Fibroblast of lung (primary cell): ENCODE measurements at regions not wholly inside any gene's neighbourhood (a gene's known extent, or its start where the extent isn't known, plus 50 kb on each side); places are given as distances from the start of the nearest gene placed in this dataset.
"Not testable (repeated sequence)": the region's sequence is repeated elsewhere in the genome, so short reads cannot be mapped to it uniquely, and the experiment has no call there.

Experiments
- DNase-seq, 2 donors: peaks; one replicate each; pipeline versions ENCODE4 v3.0.0 to v3.0.0-alpha.2; 2010; ENCODE audit warnings: low read depth in 2 of 2
- H2AFZ ChIP-seq: 2 replicates; pipeline ENCODE4 v1.5.1; 2012; ENCODE audit warnings: low read length, control low read depth, inconsistent platforms
- H3K27ac ChIP-seq: 2 replicates; pipeline ENCODE4 v1.5.1; 2011; ENCODE audit warnings: low read length, control low read depth; ENCODE audit not compliant: insufficient read depth
- H3K27me3 ChIP-seq: 2 replicates; pipeline ENCODE4 v1.5.1; 2011; ENCODE audit warnings: mild to moderate bottlenecking, low read length; ENCODE audit not compliant: control insufficient read depth, insufficient read depth
- H3K36me3 ChIP-seq: 2 replicates; pipeline ENCODE4 v1.5.1; 2011; ENCODE audit warnings: low read length; ENCODE audit not compliant: control insufficient read depth, insufficient read depth
- H3K4me1 ChIP-seq: 2 replicates; pipeline ENCODE4 v1.5.1; 2011; ENCODE audit warnings: low read length; ENCODE audit not compliant: control insufficient read depth, insufficient read depth; ENCODE audit errors: extremely low read depth
- H3K4me2 ChIP-seq: 2 replicates; pipeline ENCODE4 v1.5.1; 2011; ENCODE audit warnings: low read length, control low read depth; ENCODE audit not compliant: insufficient read depth; ENCODE audit errors: extremely low read depth
- H3K4me3 ChIP-seq, 4 experiments: fragments of 200-600 bp in 1 of 4; sonication (generic) in 1 of 4; replicated peaks in 1 of 4; 2 replicates each; pipeline ENCODE4 v1.5.1; 2011 to 2016; ENCODE audit warnings: low read length in 4 of 4, low read depth in 3 of 4, mild to moderate bottlenecking in 3 of 4, control low read depth in 2 of 4, inconsistent platforms in 1 of 4, mixed read lengths in 1 of 4; ENCODE audit not compliant: insufficient read depth in 1 of 4; ENCODE audit errors: control extremely low read depth in 1 of 4
- H3K79me2 ChIP-seq: 2 replicates; pipeline ENCODE4 v1.5.1; 2012; ENCODE audit warnings: mild to moderate bottlenecking, low read length, inconsistent platforms; ENCODE audit not compliant: control insufficient read depth, insufficient read depth
- H3K9ac ChIP-seq: 2 replicates; pipeline ENCODE4 v1.5.1; 2011; ENCODE audit warnings: mild to moderate bottlenecking, low read length, control low read depth; ENCODE audit not compliant: insufficient read depth
- H3K9me3 ChIP-seq: 2 replicates; pipeline ENCODE4 v1.5.1; 2012; ENCODE audit warnings: low read depth, low read length; ENCODE audit not compliant: control insufficient read depth, insufficient read depth
- H4K20me1 ChIP-seq: 2 replicates; pipeline ENCODE4 v1.5.1; 2011; ENCODE audit warnings: low read length; ENCODE audit not compliant: control insufficient read depth, insufficient read depth; ENCODE audit errors: extremely low read depth
- EZH2 ChIP-seq: IDR thresholded peaks from 2 replicates; pipeline ENCODE4 v1.5.1; 2012; ENCODE audit warnings: low read length, control low read depth, mild to moderate bottlenecking; ENCODE audit errors: missing control alignments
- TF ChIP-seq, protein P1 (sequence below), 2 donors: IDR thresholded peaks in 1 of 2; conservative IDR thresholded peaks in 1 of 2; 1 replicate in 1 of 2; 2 replicates in 1 of 2; pipeline ENCODE4 v1.5.1; 2011 to 2012; ENCODE audit warnings: low read length in 2 of 2, control low read depth in 1 of 2, inconsistent platforms in 1 of 2, low read depth in 1 of 2, mild to moderate bottlenecking in 1 of 2

DNA sequence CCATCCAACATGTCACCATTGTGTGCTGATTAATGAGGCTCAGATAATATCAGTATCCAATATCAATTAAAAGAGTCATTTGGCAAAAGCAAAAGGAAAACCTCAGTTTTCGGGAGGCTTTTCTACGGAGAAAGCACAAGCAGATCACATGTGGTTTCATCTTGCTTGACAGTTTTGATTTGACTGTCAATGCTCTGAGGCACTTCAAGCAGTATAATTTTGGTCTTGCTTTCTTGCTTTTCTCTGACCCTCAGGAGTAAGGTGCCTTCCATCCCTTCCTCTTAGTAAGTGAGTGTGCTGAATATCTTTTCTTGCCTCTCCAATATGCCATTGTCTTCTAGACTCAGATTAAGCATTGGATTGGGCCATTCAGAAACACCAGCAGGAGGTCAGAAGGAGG, 115.5 kb upstream of the CALCR start:
- Histone ChIP-seq H3K4me2 (no peak overlapping the region), H3K27ac (no peak overlapping the region), H3K4me1 (no peaks in the 10 kb centered on the region), H3K9ac (no peak overlapping the region), H3K27me3 (no peaks in the 10 kb centered on the region), H3K79me2 (no peaks in the 10 kb centered on the region), H3K36me3 (no peaks in the 10 kb centered on the region), H3K9me3 (no peaks in the 10 kb centered on the region), H2AFZ (no peak overlapping the region), H3K4me3 (no peak overlapping the region), H4K20me1 (no peaks in the 10 kb centered on the region)
- no peak for DNase-seq
- TF ChIP-seq, protein P1, sequence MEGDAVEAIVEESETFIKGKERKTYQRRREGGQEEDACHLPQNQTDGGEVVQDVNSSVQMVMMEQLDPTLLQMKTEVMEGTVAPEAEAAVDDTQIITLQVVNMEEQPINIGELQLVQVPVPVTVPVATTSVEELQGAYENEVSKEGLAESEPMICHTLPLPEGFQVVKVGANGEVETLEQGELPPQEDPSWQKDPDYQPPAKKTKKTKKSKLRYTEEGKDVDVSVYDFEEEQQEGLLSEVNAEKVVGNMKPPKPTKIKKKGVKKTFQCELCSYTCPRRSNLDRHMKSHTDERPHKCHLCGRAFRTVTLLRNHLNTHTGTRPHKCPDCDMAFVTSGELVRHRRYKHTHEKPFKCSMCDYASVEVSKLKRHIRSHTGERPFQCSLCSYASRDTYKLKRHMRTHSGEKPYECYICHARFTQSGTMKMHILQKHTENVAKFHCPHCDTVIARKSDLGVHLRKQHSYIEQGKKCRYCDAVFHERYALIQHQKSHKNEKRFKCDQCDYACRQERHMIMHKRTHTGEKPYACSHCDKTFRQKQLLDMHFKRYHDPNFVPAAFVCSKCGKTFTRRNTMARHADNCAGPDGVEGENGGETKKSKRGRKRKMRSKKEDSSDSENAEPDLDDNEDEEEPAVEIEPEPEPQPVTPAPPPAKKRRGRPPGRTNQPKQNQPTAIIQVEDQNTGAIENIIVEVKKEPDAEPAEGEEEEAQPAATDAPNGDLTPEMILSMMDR (conservative IDR thresholded peaks at IDR 0.05 in 1 of 2, IDR thresholded peaks at IDR 0.05 in 1 of 2; ENCODE audit: low read depth in 1 of 2, low read length in 2 of 2) = no peak
- no peak for TF ChIP-seq EZH2

DNA sequence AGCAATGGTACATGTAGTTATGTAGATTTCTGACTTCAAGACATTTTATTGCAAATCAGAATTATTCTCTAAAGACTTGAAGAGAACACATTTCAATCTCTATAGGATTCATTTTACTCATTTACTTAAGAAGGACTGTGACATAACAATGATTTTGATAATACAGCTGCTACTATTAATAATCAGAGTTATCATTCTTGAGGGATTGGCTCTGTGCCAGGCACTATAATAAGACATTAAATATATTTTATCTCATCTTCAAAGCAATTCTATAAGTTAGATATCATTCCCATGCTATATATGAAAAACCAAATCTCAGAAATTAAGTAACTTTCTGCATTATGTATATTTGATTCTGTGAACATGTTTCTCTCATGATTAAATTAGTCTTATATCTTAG, 103.7 kb upstream of the CALCR start:
- Histone ChIP-seq H3K79me2 (no peaks in the 10 kb centered on the region), H3K4me3 (no peak overlapping the region), H3K27me3 (no peaks in the 10 kb centered on the region), H3K4me1 (no peaks in the 10 kb centered on the region), H3K27ac (no peak overlapping the region), H3K36me3 (no peaks in the 10 kb centered on the region), H3K4me2 (no peak overlapping the region), H3K9ac (no peak overlapping the region), H4K20me1 (no peaks in the 10 kb centered on the region), H3K9me3 (no peaks in the 10 kb centered on the region), H2AFZ (no peak overlapping the region)
- no peak for TF ChIP-seq EZH2
- TF ChIP-seq, protein P1 (conservative IDR thresholded peaks at IDR 0.05 in 1 of 2, IDR thresholded peaks at IDR 0.05 in 1 of 2; ENCODE audit: low read depth in 1 of 2, low read length in 2 of 2) = no peak
- no peak for DNase-seq

DNA sequence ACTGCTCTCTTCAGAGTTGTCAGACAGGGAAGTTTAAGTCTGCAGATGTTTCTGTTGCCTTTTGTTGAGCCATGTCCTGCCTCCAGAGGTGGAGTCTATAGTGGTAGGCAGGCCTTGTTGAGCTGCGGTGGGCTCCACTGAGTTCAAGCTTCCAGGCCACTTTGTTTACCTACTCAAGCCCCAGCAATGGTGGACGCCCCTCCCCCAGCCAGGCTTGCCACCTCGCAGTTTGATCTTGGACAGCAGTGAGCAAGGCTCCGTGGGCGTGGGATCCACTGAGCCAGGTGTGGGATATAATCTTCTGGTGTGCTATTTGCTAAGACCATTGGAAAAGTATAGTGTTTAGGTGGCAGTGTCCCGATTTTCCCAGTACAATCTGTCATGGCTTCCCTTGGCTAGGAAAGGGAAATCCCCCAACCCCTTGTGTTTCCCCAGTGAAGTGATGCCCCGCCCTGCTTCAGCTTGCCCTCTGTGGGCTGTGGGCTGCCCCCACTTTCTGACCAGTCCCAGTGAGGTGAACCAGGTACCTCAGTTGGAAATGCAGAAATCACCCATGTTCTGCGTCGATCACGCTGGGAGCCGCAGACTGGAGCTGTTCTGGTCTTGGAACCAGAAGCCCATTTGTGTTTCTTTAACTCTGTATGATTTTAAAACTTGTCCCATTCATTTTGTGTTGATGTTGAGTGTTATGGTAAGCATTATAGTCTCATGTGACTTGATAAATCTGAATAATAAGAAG, 89.2 kb upstream of the CALCR start:
- Histone ChIP-seq H3K79me2 (no peaks in the 10 kb centered on the region), H3K4me2 (no peak overlapping the region), H3K36me3 (no peaks in the 10 kb centered on the region), H3K9ac (no peak overlapping the region), H3K4me1 (no peaks in the 10 kb centered on the region), H3K9me3 (no peaks in the 10 kb centered on the region), H4K20me1 (no peaks in the 10 kb centered on the region), H3K4me3 (no peak overlapping the region), H2AFZ (no peak overlapping the region), H3K27me3 (no peaks in the 10 kb centered on the region), H3K27ac (no peak overlapping the region)
- no peak for DNase-seq
- no peak for TF ChIP-seq EZH2
- TF ChIP-seq, protein P1 (conservative IDR thresholded peaks at IDR 0.05 in 1 of 2, IDR thresholded peaks at IDR 0.05 in 1 of 2; ENCODE audit: low read depth in 1 of 2, low read length in 2 of 2) = no peak

GRCh38 chr7:93658163-93658562, 83.6 kb upstream of the CALCR start:
- H3K9ac ChIP-seq = not testable (repeated sequence)

More at GRCh38 chr7:93658163-93658562, 83.6 kb upstream of the CALCR start:
- not testable (repeated sequence) for H3K4me3 ChIP-seq, H3K4me1 ChIP-seq, H3K27ac ChIP-seq, H3K36me3 ChIP-seq, H3K4me2 ChIP-seq, DNase-seq, H4K20me1 ChIP-seq, H3K9me3 ChIP-seq, H3K27me3 ChIP-seq, H3K79me2 ChIP-seq, H2AFZ ChIP-seq
